Coronary artery (tissue), 2 donors: ENCODE measurements at regions not wholly inside any gene's neighbourhood (a gene's known extent, or its start where the extent isn't known, plus 50 kb on each side); places are given as distances from the start of the nearest gene placed in this dataset.
"Not testable (repeated sequence)": the region's sequence is repeated elsewhere in the genome, so short reads cannot be mapped to it uniquely, and the experiment has no call there.

ENCODE experiments used
- DNase-seq: peaks from one replicate; pipeline ENCODE4 v3.0.0-alpha.2; 2017; ENCODE audit warnings: low spot score
- H3K27ac ChIP-seq, 2 donors: fragments of 200-600 bp; sonication (generic); one replicate each; pipeline ENCODE4 v1.5.1; 2016 to 2019
- H3K4me3 ChIP-seq: fragments of 200-600 bp; sonication (generic); 2 replicates; pipeline ENCODE4 v1.5.1; 2016; ENCODE audit warnings: mild to moderate bottlenecking, moderate library complexity
- CTCF ChIP-seq: fragments of 200-600 bp; sonication (generic); IDR thresholded peaks from one replicate; pipeline ENCODE4 v1.5.1; 2019; ENCODE audit warnings: antibody characterized with exemption

- DNase-seq = no peak
- no peak overlapping the region for H3K4me3 ChIP-seq
- no peak overlapping the region for H3K27ac ChIP-seq
- TF ChIP-seq CTCF = no peak
Observed at GRCh38 chr1:117740496-117740895, 134.6 kb downstream of the TENT5C start.

GRCh38 chr1:117746565-117746964, 140.7 kb downstream of the TENT5C start:
- H3K27ac ChIP-seq, H3K4me3 ChIP-seq, DNase-seq: not testable (repeated sequence)

GRCh38 chr1:117747605-117748004, 141.8 kb downstream of the TENT5C start:
- Histone ChIP-seq H3K4me3 (no peak overlapping the region), H3K27ac (no peak overlapping the region)
- TF ChIP-seq CTCF = no peak
- no peak for DNase-seq

GRCh38 chr1:117751321-117751720, 145.5 kb downstream of the TENT5C start:
- DNase-seq = no peak
- Histone ChIP-seq H3K27ac (no peak overlapping the region), H3K4me3 (no peak overlapping the region)
- no peak for TF ChIP-seq CTCF

GRCh38 chr1:117752661-117753060, 146.8 kb downstream of the TENT5C start:
- Histone ChIP-seq H3K27ac (no peak overlapping the region), H3K4me3 (no peak overlapping the region)
- DNase-seq = no peak
- TF ChIP-seq CTCF = no peak

GRCh38 chr1:117753232-117753631, 147.4 kb downstream of the TENT5C start:
- no peak overlapping the region for H3K27ac ChIP-seq
- no peak for TF ChIP-seq CTCF
- H3K4me3 ChIP-seq = no peak overlapping the region
- DNase-seq = no peak

GRCh38 chr1:117753652-117754051, 147.8 kb downstream of the TENT5C start:
- no peak for TF ChIP-seq CTCF
- H3K4me3 ChIP-seq = peak overlapping the region; percentile 57

More at GRCh38 chr1:117753652-117754051, 147.8 kb downstream of the TENT5C start:
- H3K27ac ChIP-seq = no peak overlapping the region
- DNase-seq = no peak
